ENCODE measurements at regions not wholly inside any gene's neighbourhood (a gene's known extent, or its start where the extent isn't known, plus 50 kb on each side); places are given as distances from the start of the nearest gene placed in this dataset.
"Not testable (repeated sequence)": the region's sequence is repeated elsewhere in the genome, so short reads cannot be mapped to it uniquely, and the experiment has no call there.

GRCh38 chr10:100612601-100613595 is 77.2 kb downstream of the HIF1AN start:
- DNase-seq = no peak

- DNase-seq = no peak
Measured at GRCh38 chr10:100613846-100614245, 78.1 kb downstream of the HIF1AN start.

GRCh38 chr10:100614429-100615095 is 78.8 kb downstream of the HIF1AN start:
- DNase-seq = no peak

GRCh38 chr10:100615241-100615640 is 79.5 kb downstream of the HIF1AN start:
- DNase-seq = no peak

GRCh38 chr10:100615908-100616307 is 80.2 kb downstream of the HIF1AN start:
- DNase-seq = no peak

- no peak for DNase-seq
Measured at GRCh38 chr10:100618091-100618615, 82.4 kb downstream of the HIF1AN start.

GRCh38 chr10:100618632-100619255 is 83.0 kb downstream of the HIF1AN start:
- DNase-seq = no peak

- no peak for DNase-seq
Measured at GRCh38 chr10:100620087-100620835, 84.5 kb downstream of the HIF1AN start.

- no peak for DNase-seq
Measured at GRCh38 chr10:100621360-100622205, 85.8 kb downstream of the HIF1AN start.

- no peak for DNase-seq
Measured at GRCh38 chr10:100622946-100623345, 87.2 kb downstream of the HIF1AN start.

GRCh38 chr10:100623521-100624230 is 87.9 kb downstream of the HIF1AN start:
- no peak for DNase-seq

GRCh38 chr10:100624298-100624697 is 88.6 kb downstream of the HIF1AN start:
- no peak for DNase-seq

- no peak for DNase-seq
Measured at GRCh38 chr10:100625816-100626215, 90.1 kb downstream of the HIF1AN start.

GRCh38 chr10:100628061-100628460 is 92.3 kb downstream of the HIF1AN start:
- no peak for DNase-seq

- DNase-seq = no peak
Measured at GRCh38 chr10:100631192-100631591, 95.4 kb downstream of the HIF1AN start.

- DNase-seq = no peak
Measured at GRCh38 chr10:100632027-100632426, 96.3 kb downstream of the HIF1AN start.

- DNase-seq = no peak
Measured at GRCh38 chr10:100634034-100634433, 98.3 kb downstream of the HIF1AN start.

- DNase-seq = no peak
Measured at GRCh38 chr10:100636848-100637553, 101.3 kb downstream of the HIF1AN start.

GRCh38 chr10:100637785-100638184 is 102.0 kb downstream of the HIF1AN start:
- no peak for DNase-seq

- not testable (repeated sequence) for DNase-seq
Measured at GRCh38 chr10:100638969-100639368, 103.2 kb downstream of the HIF1AN start.
